ENCODE measurements at regions not wholly inside any gene's neighbourhood (a gene's known extent, or its start where the extent isn't known, plus 50 kb on each side); places are given as distances from the start of the nearest gene placed in this dataset.
"Not testable (repeated sequence)": the region's sequence is repeated elsewhere in the genome, so short reads cannot be mapped to it uniquely, and the experiment has no call there.

DNA sequence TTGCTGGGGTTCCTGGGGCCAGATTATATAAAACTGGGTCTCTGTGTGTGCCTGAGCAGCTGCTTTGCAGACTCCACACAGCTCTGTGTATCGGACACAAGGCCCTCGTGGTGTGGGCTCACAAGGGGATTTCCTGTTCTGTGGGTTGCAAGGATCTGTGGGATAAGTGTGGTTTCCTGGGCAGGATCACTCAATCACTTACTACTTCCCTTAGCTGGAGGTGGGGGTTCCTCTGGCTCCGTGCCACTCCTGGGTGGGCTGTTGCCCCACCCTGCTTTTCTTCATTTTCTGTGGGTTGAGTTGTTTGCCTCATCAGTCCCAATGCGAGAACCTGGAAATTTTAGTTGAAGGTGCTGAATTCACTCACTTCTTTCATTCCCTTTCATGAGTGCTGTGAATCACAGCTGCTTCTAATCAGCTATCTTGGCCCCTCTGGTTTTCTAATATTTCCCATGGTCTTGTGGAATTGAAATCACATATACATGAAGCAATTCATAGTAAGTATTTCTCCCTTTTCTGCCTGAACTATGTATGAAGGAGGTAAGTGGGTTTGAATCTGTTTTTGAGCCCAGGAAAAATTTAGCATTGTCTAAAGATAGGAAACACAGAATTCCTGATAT, 196.3 kb downstream of the DCDC2C start:
- DNase-seq (ENCODE audit: low read depth in 2 of 2) = no peak

DNA sequence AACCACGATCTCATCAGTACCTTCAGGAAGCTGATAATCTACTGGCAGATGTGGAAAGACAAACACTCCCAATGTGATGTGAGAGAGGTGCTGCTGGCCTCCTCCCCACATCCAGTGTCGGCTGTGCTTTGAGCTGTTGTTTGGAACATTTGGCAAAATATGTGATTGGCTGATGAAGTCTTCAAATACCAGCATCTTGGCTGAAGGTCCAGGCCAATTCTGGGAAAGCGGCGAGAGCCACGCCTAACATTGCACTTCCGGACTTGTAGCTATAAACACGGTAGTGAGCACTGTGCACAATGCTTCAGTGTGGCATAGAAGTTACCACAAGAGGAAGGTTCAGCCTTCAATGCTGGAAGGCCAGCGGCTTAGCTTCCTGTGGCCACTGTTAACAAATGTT, 198.8 kb downstream of the DCDC2C start:
- no peak for DNase-seq (ENCODE audit: low read depth in 2 of 2)

DNA sequence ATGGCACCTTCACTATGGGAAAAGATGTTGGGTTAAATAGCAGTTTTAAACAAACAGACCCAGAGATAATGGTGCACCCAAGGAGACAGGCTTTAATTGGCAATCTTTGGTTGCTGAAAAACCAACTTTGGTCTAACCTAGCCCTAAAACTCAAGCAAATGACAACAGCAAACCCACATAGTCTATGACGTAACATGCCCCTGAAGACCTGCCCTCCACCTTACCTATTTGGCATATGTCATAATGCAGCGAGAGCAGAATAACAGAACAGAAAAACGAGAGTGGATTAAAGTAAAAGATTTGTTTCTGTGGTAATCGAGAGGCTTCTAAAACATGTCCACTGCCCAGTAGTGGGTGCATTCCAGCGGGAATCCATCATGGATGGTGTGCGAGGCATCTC, 200.7 kb downstream of the DCDC2C start:
- no peak for DNase-seq (ENCODE audit: low read depth in 2 of 2)

DNA sequence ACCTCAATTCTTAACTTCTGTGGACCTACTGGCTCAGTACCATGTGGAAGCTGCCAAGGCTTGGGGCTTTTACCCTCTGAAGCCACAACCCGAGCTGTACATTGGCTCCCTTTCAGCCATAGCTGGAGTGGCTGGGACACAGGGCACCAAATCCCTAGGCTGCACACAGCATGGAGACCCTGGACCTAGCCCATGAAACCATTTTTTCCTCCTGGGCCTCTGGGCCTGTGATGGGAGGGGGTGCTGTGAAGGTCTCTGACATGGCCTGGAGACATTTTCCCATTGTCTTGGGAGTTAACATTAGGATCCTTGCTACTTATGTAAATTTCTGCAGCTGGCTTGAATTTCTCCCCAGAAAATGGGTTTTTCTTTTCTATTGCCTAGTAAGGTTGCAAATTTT, 205.1 kb downstream of the DCDC2C start:
- DNase-seq (ENCODE audit: low read depth in 2 of 2) = not testable (repeated sequence)

DNA sequence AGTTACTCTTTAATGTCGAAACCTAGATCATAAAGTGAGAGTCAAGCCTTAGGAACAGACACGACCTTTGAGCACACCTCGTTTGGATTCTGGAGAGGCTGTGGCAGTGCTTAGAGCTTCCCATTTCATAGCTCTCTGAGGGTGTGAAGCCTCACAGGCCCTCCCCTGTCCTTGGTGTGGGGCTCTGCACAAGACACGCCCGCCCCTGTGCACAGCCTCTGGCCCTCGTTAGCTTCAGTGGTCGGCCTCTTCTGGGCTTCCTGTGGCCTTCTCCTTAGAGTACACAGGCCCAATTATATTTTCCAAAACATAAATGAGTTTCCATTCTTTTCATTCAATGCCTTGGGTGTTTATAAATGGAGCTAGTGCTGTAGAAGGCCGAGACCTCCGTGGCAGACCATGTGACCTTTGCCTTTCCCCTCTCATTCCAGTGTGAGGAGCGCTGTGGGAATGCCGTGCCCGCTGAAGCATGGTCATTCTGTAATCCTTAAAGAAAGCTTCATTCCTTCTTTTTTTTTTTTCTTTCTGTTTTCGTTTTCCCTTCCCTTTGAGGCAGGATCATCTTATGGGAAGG, 208.6 kb downstream of the DCDC2C start:
- no peak for DNase-seq (ENCODE audit: low read depth in 2 of 2)

DNA sequence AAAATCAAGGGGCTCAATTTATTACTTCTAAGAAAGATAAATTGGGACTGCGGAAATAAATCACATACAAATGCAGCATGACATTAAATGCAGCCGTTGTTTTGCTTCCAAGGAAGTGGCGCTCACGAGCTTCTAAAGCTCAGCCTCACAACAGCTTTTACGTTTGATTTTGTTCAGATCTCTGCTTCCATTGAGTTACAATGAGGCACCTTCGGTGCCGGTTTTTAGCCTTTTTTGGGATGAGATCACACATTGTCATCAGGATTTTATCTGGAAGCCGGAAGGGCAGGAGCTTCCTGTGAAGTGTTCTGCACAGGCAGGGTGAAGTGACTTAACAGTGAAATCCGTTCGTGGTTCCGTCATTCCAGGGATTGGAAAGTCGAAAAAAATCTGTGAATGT, 209.8 kb downstream of the DCDC2C start:
- DNase-seq (ENCODE audit: low read depth in 2 of 2) = no peak

DNA sequence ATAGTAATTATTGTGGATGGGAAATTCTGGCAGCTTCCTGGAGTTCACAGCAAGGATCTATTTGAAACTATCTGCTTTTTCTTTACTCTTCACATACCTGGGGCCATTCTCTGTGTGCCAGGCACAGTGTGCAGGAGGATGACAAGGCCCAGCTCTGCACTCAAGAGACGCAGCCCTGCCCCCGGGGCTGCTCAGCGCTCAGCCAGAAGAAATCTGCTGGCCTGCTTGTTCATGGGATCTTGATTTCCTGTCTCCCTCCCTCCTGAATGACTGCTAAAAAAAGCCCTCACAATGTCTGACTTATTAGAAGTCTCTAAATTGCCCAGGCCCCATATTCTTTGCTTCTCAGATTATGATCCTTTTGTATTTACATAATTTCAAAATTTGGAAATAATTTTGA, 210.9 kb downstream of the DCDC2C start:
- no peak for DNase-seq (ENCODE audit: low read depth in 2 of 2)

DNA sequence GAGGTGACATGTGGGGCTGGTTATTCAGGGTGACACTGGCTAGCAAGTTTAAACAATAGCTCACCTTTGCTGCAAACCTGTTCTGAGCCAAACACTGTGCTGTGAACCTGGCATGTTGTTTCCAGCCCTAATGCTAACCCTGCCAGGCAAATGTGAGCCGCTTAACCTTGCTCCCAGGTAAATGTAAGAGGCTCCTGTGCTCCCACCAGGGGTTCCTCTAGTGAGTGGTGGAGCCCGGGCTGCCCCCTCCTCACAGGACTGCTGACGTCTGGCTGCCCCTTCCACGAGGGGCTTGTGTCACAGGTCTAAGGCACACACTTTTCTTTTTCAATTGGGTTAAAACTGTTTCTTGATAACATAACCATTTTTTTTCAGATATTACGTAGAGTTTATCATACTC, 223.7 kb downstream of the DCDC2C start:
- no peak for DNase-seq (ENCODE audit: low read depth in 2 of 2)

DNA sequence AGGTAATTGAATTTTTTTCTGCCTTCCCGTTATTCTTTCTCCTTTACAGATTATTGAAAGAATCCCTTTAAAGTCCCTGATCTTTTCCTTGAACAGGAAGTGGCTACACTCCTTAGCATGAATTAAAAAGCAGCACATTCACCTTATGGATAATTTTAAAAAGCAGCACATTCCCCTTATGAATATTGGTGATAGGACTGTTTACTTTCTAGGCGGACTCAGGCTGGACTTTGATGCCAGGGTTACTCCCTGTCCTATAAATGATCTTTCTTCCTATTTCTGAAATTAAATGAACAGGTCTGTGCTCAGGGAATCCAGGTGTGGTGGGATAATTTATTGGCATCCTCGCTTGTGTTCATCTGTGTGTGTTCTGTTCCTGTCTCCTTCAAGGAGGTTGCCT, 226.0 kb downstream of the DCDC2C start:
- DNase-seq (ENCODE audit: low read depth in 2 of 2) = no peak

DNA sequence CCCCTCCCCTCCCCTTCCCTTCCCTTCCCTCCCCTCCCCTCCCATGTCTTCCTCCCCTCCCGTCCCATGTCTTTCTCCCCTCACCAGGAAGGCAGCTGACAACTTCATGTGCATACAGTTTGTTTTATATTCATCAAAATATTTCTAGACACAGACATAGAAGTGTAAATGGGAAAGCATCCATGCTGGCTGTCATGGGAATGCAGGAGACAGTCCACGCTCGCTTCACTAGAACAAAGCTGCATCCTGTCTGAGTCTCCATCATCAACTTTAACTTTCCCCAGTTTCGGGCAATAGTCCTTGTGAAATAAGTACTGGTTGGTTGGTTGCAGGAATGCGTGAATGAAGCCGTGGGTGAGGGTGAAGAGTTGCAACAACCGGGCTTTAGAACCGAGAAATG, 226.9 kb downstream of the DCDC2C start:
- DNase-seq (ENCODE audit: low read depth in 2 of 2) = no peak

DNA sequence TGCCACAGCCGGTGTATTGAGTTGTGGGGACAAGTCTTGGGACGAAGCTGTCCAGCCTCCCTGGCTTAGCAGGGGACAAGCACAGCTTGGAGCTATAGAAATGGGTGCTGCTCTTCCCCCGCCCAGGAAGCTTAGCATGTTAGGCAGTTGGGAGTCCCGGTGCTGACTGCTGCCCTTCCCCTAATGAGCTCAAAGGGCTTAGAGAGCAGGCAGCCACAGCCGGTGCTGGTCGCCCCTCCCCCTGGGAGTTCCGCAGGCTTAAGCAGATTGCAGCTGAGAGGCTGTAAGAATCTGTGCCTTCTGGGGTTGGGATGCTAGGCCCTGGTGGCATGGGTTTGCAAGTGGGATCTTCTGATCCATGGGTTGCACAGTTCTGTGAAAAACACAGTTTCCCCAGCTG, 237.3 kb downstream of the DCDC2C start:
- DNase-seq (ENCODE audit: low read depth in 2 of 2) = no peak

DNA sequence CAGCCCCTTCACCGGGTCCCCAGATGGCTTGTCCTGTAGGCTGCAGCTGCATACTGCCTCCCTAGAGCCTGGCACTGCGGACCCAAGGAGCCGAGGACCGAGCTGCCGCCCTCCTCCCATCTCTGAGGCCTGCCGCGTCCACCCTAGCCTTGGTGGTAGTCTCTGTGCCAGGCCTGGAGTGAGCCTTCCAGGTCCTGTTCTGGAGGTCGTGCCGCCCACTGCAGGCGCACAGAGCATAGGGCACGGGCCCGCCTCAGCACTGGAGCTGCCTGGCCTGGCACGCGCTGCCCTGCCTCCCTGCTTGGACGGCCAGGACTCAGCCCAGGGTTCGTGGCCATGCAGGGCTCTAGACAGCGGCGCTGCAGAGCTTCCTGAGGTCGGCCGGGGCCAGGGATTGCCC, 239.5 kb downstream of the DCDC2C start:
- no peak for DNase-seq (ENCODE audit: low read depth in 2 of 2)

DNA sequence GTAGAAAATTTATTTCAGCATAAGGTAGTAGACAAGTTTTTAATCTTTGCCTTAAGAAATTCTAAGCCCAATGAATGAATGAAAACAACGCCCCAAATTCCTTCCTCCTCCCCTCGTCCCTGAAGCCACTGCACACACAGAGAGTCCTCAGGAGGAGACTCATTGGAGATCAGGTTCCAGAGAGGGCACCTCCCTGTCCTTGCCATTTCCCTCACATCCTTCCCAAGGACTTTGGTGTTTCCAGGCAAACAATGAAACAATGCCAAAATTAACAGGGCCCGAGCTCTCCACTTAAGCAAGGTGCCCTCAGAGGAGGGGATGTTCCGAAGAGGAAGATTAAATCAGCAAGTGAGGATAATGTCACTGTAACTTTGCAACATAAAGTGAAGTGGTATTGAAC, 240.7 kb downstream of the DCDC2C start:
- DNase-seq (ENCODE audit: low read depth in 2 of 2) = no peak

DNA sequence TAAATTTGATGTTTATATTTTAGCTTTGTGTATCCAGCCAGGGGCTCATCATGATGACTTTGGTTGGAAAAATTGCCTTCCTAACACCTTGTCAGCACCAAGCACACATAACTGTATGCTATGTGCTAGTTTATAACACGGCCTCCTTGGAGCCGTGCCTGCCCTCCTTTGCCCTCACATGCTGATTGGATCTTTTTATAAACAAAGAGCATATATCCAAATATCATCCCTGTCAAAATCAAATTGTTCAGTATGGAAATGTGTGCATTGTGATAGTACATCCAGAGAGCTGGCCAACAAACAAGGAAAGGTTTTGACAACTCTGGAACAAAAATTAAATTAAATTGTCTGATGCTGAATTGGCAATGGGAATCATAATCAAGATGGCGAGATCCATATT, 241.5 kb downstream of the DCDC2C start:
- DNase-seq (ENCODE audit: low read depth in 2 of 2) = no peak

DNA sequence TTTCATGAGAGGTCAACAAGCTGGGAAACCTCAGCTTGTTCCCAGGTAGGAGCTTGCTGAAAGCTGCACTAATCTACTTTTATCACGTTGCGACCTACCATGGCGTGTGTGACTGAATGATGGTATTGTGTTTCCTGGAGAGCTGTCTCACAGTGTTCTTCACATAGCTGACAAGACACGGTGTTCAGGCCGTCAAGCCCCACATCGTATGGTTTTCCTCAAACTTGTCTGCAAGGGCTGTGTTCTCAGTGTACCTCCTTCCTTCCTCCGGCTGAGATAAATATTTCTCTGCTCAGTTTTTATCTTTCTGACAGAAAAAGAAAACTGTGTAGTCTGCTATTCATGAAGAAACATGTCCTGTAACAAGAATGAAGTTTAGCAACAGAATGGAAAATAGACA, 244.8 kb downstream of the DCDC2C start:
- no peak for DNase-seq (ENCODE audit: low read depth in 2 of 2)

DNA sequence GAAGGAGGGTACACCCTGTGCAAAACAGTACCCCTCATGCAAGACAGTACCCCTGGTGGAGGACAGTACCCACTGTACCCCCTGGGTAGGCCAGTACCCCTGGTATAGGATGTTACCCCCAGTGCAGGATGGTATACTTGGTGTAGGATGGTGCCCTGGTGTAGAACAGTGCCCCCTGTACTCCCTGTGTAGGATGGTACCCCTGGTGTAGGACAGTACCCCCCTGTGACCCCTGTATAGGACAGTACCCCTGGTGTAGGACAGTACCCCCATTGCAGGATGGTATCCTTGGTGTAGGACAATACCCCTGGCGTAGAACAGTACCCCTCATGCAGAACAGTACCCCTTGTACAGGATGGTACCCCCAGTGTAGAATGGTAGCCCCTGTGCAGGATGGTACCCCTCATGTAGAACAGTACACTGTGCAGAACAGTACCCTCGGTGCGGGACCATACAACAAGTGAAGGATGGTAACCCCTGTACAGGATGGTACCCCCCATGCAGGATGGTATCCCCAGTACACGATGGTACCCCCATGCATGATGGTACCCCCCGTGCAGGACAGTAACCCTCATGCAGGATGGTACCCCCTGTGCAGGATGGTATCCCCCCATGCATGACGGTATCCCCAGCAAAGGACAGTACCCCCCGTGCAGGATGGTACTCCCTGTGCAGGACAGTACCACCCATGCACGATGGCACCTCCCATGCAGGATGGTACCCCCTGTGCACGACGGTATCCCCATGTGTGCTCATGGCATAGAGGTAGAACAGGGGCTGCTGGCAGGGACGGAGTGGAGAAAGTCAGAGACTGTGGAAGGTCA, 248.0 kb downstream of the DCDC2C start:
- no peak for DNase-seq (ENCODE audit: low read depth in 2 of 2)

DNA sequence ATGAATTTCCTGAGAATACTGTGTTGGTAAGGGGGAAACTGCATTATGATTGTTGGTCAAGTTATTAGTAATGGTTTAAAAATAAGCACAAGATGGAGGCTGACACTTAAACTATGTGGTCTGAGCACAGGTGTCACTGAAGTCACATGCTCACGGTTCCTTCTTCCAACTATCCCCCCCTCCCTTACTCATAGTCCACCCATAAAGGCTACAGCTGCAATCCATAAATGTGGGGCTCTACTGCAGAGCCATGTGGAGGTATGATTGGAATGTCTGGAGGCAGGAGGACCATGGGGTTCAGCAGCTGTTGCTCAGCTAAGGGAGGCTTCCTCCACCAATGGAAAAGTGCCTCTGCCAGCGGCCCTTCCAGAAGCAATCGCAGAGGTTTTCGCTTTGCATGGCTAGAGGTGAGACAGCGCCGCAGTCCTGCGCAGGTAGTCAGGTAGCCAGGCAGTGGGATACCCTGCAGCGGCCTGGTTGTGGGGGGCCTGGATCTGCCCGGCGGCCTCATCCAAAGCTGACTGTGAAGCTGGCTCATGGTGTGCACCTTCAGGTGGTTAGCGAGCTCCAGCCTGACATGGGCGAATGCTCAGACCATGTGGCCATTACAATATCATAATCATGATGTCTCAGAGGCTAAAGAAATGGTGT, 249.6 kb downstream of the DCDC2C start:
- DNase-seq (ENCODE audit: low read depth in 2 of 2) = no peak

DNA sequence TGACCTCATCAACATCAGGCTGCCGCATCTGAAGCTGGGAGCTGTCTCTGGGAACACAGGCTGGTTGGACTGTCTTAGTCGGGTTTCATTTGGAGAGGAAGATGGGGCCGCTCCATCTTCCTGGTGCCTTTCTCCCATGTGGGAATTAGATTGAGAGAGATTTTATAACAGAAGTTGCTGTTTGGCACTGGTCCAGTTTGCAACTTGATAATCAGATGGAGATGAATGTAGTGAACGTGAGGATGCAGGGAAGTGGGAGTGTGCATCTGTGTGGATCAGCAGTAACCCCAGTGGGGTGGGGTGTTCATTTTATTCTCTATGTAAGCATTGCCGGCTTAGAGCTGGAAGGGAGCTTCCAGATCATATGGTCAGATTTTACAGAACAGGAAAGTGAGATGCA, 250.9 kb downstream of the DCDC2C start:
- no peak for DNase-seq (ENCODE audit: low read depth in 2 of 2)

DNA sequence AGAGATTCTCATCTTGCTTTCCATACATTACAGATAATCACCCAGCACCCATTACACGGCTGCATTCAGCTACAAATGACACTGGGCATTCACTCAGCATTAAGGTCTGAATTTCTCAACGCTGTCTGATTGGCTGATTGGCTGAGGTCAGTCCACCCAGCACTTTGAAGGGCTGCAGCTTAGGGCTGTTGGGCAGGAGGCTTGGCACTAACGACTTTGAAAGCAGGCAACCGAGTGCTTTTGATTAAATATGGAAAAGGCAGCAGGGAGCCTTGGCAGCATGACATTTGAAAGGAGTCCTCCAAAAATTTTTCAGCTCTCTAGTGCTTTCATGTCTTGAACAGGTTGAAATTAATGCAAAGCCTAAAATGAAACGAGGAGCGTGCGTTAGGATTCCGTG, 253.0 kb downstream of the DCDC2C start:
- no peak for DNase-seq (ENCODE audit: low read depth in 2 of 2)

DNA sequence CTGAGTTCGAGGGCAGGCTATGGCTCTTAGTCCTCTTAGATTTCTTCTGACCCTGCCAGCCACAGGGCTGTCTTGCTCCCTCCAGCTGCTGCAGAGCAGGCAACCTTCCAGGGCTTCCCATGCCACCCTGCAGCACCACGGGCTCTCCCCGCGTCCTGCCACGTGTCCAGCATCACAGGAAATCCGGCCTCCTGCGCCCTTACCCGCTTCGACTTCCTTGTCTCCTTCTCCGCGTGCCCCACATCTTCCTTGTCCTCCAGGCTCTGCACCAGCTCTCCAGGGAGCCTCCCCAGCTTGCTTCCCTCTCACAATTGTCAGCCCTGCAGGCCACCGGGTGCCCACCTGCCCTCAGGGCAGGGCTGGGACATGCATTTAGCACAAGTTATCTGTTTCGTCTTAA, 253.5 kb downstream of the DCDC2C start:
- DNase-seq (ENCODE audit: low read depth in 2 of 2) = no peak

DNA sequence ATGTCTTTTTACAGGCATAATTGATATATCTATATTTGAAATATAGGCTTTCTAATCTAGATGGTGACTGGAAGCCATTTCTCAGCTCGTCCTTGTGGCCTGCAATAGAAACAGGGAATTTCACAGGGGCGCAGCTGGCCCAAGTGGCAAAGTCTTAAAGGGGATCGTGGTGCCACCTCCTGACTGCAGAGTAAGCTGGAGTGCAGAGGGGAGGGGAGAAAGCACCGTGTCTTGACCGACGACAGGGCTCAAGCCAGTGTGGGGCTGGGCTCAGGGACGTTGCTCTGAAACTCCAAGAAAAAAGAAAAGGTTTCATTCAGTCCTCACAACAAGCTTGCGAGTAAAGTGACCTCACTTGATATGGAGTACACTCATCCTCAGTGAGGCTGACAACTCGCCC, 255.1 kb downstream of the DCDC2C start:
- no peak for DNase-seq (ENCODE audit: low read depth in 2 of 2)

DNA sequence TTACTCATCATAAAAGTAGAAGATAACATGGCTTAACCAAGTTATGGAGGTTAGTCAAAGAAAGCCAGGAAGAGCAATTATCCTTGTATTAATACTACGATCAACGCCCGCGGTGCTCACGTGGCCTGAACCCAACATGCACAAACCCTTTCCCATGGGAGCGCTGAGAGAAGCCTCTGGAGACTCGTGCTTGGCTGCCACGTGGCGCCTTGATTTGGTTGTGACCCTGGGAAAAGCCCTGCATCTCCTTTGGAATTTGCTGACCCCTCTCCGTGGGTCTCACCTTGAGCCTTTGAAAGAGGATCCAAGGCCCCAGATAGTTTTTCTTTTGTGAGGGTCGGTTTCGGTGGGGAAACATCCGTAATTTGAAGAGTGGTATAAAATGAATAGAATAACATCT, 255.6 kb downstream of the DCDC2C start:
- DNase-seq (ENCODE audit: low read depth in 2 of 2) = no peak

DNA sequence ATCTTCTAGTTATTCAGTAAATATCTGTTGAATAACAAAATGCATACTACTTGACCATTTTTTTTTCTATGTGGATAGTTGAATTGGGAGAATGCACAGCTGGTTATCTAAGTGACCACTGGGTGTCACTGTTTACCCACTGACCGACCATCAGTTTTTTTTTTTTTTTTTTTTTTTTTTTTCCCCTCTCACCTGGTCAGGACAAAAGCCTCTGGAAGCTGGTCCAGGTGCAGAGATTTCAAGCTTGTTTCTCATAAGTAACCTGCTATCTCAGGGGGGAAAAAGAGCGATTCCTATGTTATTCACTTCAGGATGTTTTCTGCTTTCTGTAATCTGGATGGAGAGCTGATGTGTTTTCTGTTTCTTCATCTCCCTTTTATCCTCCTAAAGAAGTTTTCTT, 256.0 kb downstream of the DCDC2C start:
- no peak for DNase-seq (ENCODE audit: low read depth in 2 of 2)

All from activated CD4-positive, alpha-beta T cell treated with anti-CD3 and anti-CD28 coated beads for 24 hours (primary cell).